Colonic mucosa (tissue), 4 donors: ENCODE measurements at regions not wholly inside any gene's neighbourhood (a gene's known extent, or its start where the extent isn't known, plus 50 kb on each side); places are given as distances from the start of the nearest gene placed in this dataset.

Source experiments
- DNase-seq: peaks from one replicate; pipeline ENCODE4 v3.0.0-alpha.2; 2020
- H3K27ac ChIP-seq: fragments of 200-600 bp; one replicate; pipeline ENCODE4 v1.8.0; 2021
- H3K27me3 ChIP-seq: fragments of 200-600 bp; one replicate; pipeline ENCODE4 v1.8.0; 2021
- H3K36me3 ChIP-seq: fragments of 200-600 bp; one replicate; pipeline ENCODE4 v1.8.0; 2021
- H3K4me1 ChIP-seq: fragments of 200-600 bp; one replicate; pipeline ENCODE4 v1.8.0; 2021; ENCODE audit warnings: mild to moderate bottlenecking
- H3K4me3 ChIP-seq: fragments of 200-600 bp; one replicate; pipeline ENCODE4 v1.8.0; 2021
- H3K9ac ChIP-seq, 2 donors: one replicate each; pipeline ENCODE4 v1.7.0; 2013; ENCODE audit warnings: control low read depth in 2 of 2, low read depth in 2 of 2, low read length in 2 of 2
- H3K9me3 ChIP-seq: fragments of 200-600 bp; one replicate; pipeline ENCODE4 v1.8.0; 2021
- intact Hi-C: fragments of 100-400 bp; cut with DNase I; formaldehyde crosslinking; loops from one replicate; pipeline ENCODE4 v1.14.1; 2022
- TF ChIP-seq, protein P1 (sequence below): fragments of 200-600 bp; IDR thresholded peaks from one replicate; pipeline ENCODE4 v1.8.0; 2022; ENCODE audit warnings: antibody characterized with exemption, mild to moderate bottlenecking
- donor health status: healthy.
- donor health status: DM: no; HTN: no; CAD: no.
- donor health status: DM: no; HTN: no; CAD: no.

DNA sequence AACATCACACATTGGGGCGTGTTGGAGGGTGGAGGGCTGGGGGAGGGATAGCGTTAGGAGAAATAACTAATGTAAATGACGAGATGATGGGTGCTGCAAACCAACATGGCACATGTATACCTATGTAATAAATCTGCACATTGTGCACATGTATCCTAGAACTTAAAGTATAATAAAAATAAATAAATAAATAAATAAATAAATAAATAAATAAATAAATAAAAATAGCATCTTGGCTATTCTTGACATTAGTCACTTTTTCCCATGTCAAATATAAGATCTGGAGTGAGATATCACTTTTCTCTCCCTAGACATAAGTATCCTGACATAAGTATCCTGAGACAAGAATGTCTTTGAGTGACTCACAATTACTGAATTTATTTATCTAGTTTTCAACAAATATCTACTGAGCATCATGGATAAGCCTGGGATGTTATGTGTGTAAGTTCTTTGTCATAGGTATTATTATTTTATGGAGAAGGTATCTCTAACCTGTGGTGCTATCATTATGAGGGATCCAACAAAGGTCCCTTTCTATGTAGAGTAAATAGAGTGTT, 691.3 kb downstream of the SORCS1 start:
- H3K9ac ChIP-seq, result no peak overlapping the region
- no peaks in the 10 kb centered on the region for H3K9me3 ChIP-seq
- no peaks in the 10 kb centered on the region for H3K36me3 ChIP-seq
- no peaks in the 10 kb centered on the region for H3K27me3 ChIP-seq
- no peak overlapping the region for H3K4me3 ChIP-seq
- no peak overlapping the region for H3K27ac ChIP-seq
- TF ChIP-seq, protein P1, sequence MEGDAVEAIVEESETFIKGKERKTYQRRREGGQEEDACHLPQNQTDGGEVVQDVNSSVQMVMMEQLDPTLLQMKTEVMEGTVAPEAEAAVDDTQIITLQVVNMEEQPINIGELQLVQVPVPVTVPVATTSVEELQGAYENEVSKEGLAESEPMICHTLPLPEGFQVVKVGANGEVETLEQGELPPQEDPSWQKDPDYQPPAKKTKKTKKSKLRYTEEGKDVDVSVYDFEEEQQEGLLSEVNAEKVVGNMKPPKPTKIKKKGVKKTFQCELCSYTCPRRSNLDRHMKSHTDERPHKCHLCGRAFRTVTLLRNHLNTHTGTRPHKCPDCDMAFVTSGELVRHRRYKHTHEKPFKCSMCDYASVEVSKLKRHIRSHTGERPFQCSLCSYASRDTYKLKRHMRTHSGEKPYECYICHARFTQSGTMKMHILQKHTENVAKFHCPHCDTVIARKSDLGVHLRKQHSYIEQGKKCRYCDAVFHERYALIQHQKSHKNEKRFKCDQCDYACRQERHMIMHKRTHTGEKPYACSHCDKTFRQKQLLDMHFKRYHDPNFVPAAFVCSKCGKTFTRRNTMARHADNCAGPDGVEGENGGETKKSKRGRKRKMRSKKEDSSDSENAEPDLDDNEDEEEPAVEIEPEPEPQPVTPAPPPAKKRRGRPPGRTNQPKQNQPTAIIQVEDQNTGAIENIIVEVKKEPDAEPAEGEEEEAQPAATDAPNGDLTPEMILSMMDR, result no peak
- intact Hi-C loops, result no loop called here
- H3K4me1 ChIP-seq, result no peaks in the 10 kb centered on the region
- no peak for DNase-seq

DNA sequence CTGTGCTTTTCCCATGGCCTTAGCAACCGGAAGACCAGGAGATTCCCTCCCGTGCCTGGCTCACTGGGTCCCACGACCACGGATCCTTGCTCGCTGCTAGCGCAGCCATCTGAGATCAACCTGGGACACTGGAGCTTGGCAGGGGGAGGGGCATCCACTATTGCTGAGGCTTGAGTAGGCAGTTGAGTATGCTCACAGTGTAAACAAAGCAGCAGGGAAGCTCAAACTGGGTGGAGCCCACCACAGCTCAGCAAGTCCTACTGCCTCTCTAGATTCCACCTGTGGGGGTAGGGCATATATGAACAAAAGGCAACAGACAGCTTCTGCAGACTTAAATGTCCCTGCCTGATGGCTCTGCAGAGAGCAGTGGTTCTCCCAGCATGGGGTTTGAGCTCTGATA, 697.0 kb downstream of the SORCS1 start:
- Histone ChIP-seq H3K4me1 (no peaks in the 10 kb centered on the region), H3K27me3 (no peaks in the 10 kb centered on the region), H3K9ac (no peak overlapping the region), H3K4me3 (no peak overlapping the region), H3K9me3 (no peaks in the 10 kb centered on the region), H3K27ac (no peak overlapping the region), H3K36me3 (no peaks in the 10 kb centered on the region)
- intact Hi-C loops, result no loop called here
- TF ChIP-seq, protein P1, result no peak
- DNase-seq, result no peak

DNA sequence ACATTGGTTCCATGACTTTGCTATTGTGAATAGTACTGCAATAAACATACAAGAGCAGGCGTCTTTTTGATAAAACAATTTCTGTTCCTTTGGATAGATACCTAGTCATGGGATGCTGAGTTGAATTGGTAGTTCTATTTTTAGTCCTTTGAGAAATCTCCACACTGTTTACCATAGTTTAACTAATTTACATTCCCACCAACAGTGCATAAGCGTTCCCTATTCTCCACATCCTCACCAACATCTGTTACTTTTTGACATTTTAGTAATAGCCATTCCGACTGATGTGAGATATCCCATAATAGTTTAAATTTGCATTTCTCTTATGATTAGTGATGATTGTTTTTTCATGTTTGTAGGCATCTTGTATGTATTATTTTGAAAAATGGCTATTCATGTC, 707.0 kb downstream of the SORCS1 start:
- TF ChIP-seq, protein P1, result no peak
- Histone ChIP-seq H3K4me1 (no peaks in the 10 kb centered on the region), H3K9me3 (no peaks in the 10 kb centered on the region), H3K36me3 (no peaks in the 10 kb centered on the region), H3K27ac (no peak overlapping the region), H3K27me3 (no peaks in the 10 kb centered on the region), H3K9ac (no peak overlapping the region), H3K4me3 (no peak overlapping the region)
- DNase-seq, result no peak
- intact Hi-C loops, result no loop called here

- DNase-seq, result no peak
- H3K36me3 ChIP-seq, result no peaks in the 10 kb centered on the region
- H3K9ac ChIP-seq, result no peak overlapping the region
- TF ChIP-seq, protein P1, result no peak
- no peak overlapping the region for H3K27ac ChIP-seq
- intact Hi-C loops, result no loop called here
- no peaks in the 10 kb centered on the region for H3K4me1 ChIP-seq
- H3K4me3 ChIP-seq, result no peak overlapping the region
- no peaks in the 10 kb centered on the region for H3K27me3 ChIP-seq
- no peaks in the 10 kb centered on the region for H3K9me3 ChIP-seq
These were observed 710.3 kb downstream of the SORCS1 start for GRCh38 chr10:106454233-106454632.

- H3K4me1 ChIP-seq, result no peaks in the 10 kb centered on the region
- no peaks in the 10 kb centered on the region for H3K9me3 ChIP-seq
- no peak overlapping the region for H3K4me3 ChIP-seq
- no peak overlapping the region for H3K27ac ChIP-seq
- TF ChIP-seq, protein P1, result no peak
- H3K36me3 ChIP-seq, result no peaks in the 10 kb centered on the region
- intact Hi-C loops, result no loop called here
- no peak for DNase-seq
- H3K27me3 ChIP-seq, result no peaks in the 10 kb centered on the region
- no peak overlapping the region for H3K9ac ChIP-seq
These were observed 713.5 kb downstream of the SORCS1 start for GRCh38 chr10:106450966-106451365.

- Histone ChIP-seq H3K4me3 (no peak overlapping the region), H3K9me3 (no peaks in the 10 kb centered on the region), H3K36me3 (no peaks in the 10 kb centered on the region), H3K27me3 (no peaks in the 10 kb centered on the region), H3K27ac (no peak overlapping the region), H3K4me1 (no peaks in the 10 kb centered on the region), H3K9ac (no peak overlapping the region)
- no peak for DNase-seq
- intact Hi-C loops, result no loop called here
- TF ChIP-seq, protein P1, result no peak
These were observed 717.6 kb downstream of the SORCS1 start for GRCh38 chr10:106446920-106447319.
